WI38 (cell line): ENCODE measurements at regions not wholly inside any gene's neighbourhood (a gene's known extent, or its start where the extent isn't known, plus 50 kb on each side); places are given as distances from the start of the nearest gene placed in this dataset.

Experiments
- H3K4me3 ChIP-seq: 2 replicates; pipeline ENCODE4 v1.5.1; 2011; ENCODE audit warnings: low read depth, mild to moderate bottlenecking, control low read depth, low read length
- TF ChIP-seq, protein P1 (sequence below): IDR thresholded peaks from 2 replicates; pipeline ENCODE4 v1.5.1; 2012; ENCODE audit warnings: low read depth, mild to moderate bottlenecking, control low read depth, low read length

DNA sequence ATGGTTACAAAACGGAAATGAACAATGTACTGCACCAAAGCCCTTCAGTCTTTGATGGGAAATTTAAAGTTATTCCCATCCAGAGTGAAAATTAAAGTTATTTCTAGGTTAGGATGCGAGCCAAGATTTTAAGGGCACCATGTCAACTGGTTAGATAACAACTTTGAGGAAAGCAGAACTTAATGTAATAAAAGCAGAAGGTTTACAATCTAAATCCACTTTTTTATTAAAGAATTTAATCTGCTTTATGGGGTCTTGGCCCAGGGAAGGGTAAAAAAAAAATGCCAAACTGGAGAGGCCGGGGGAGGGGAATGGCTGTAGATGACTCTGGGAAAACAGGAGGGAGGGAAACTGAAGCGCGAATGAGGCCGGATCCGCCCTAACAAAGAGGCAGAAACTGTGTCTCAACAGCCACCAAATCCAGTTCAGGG lies 108.2 kb upstream of the ATF7IP start:
- TF ChIP-seq, protein P1, sequence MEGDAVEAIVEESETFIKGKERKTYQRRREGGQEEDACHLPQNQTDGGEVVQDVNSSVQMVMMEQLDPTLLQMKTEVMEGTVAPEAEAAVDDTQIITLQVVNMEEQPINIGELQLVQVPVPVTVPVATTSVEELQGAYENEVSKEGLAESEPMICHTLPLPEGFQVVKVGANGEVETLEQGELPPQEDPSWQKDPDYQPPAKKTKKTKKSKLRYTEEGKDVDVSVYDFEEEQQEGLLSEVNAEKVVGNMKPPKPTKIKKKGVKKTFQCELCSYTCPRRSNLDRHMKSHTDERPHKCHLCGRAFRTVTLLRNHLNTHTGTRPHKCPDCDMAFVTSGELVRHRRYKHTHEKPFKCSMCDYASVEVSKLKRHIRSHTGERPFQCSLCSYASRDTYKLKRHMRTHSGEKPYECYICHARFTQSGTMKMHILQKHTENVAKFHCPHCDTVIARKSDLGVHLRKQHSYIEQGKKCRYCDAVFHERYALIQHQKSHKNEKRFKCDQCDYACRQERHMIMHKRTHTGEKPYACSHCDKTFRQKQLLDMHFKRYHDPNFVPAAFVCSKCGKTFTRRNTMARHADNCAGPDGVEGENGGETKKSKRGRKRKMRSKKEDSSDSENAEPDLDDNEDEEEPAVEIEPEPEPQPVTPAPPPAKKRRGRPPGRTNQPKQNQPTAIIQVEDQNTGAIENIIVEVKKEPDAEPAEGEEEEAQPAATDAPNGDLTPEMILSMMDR, result no peak
- no peak overlapping the region for H3K4me3 ChIP-seq

DNA sequence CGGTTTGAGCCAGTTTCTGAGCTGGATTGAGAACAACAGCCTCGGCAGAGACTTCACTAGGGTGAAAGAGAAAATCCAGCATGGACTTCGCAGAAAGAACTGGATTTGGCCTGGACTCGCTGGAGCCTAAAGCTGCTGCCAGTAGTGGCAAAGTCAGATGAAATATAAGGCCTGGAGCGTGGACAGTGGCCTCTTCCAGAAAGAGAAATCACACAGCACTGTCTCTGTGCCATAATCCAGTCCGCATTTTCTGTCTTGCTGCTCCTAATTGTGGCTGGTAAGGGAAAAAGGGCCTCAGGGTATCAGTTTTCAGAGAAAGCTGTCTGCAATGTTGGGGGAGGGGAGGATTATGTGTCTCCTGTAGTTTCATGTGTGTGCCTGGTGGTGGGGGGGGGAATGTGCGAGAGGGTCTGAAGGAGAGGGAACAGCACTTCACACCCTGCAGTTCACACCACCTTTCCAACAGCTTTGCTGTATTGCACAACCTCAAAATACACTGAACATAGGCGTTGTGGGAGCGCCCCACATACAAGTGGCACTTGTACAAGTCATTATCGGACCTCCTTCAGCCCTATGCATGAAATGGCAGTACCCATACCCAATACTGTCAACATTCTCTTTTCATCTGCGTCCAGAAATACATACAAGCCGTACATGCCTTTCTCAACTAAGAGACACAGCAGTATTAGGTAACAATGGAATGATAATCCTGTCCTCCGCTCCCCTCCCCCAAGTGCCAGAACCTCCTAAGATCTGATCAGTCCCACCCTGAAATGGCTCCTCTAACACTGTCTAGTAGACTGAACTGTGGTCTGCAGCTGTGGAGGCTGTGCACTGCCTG lies 107.5 kb upstream of the ATF7IP start:
- H3K4me3 ChIP-seq, result no peak overlapping the region

DNA sequence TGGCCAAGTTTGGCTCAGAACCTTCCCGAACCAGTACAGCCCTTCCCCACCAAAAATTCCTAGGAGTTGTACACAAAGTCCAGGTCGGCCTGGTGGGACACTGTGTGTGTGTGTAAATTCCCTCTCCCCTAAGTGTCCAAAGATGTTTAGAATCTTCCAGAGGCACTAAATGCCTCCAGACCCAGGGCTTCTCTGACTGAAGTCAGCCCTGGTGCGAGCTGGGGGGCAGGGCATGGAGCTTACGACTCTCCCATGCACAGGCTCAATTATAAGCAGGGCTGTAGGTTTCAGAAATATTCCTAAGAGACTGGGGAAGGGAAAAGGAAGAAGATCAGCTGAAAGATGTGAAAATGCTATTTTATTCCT lies 106.9 kb upstream of the ATF7IP start:
- H3K4me3 ChIP-seq, result no peak overlapping the region
- TF ChIP-seq, protein P1, result no peak

More for the DNA sequence above, 107.5 kb upstream of the ATF7IP start:
- TF ChIP-seq, protein P1, result no peak

DNA sequence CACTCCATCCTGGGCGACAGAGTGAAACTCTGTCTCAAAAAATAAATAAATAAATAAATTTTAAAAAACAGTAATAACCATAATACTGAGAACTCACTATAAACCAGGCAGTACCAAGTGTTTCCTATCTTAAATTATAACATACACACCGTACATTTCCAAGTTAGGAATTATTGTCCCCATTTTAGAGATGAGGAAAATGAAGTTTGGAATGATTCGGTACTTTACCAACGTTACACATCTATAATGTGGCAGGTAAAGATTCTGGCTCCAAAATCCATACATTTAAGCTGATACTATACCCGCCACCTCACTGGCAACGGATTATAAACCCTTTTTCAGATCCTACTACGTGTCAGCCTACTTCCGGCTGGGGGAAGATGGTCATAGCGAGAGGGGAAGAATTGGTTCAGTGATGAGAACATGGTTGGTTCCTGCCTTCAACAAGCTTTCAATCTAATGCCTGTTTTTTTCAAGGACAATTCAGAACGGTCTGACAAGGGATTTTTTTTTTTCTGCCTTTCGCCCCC lies 105.9 kb upstream of the ATF7IP start:
- TF ChIP-seq, protein P1, result no peak
- no peak overlapping the region for H3K4me3 ChIP-seq

DNA sequence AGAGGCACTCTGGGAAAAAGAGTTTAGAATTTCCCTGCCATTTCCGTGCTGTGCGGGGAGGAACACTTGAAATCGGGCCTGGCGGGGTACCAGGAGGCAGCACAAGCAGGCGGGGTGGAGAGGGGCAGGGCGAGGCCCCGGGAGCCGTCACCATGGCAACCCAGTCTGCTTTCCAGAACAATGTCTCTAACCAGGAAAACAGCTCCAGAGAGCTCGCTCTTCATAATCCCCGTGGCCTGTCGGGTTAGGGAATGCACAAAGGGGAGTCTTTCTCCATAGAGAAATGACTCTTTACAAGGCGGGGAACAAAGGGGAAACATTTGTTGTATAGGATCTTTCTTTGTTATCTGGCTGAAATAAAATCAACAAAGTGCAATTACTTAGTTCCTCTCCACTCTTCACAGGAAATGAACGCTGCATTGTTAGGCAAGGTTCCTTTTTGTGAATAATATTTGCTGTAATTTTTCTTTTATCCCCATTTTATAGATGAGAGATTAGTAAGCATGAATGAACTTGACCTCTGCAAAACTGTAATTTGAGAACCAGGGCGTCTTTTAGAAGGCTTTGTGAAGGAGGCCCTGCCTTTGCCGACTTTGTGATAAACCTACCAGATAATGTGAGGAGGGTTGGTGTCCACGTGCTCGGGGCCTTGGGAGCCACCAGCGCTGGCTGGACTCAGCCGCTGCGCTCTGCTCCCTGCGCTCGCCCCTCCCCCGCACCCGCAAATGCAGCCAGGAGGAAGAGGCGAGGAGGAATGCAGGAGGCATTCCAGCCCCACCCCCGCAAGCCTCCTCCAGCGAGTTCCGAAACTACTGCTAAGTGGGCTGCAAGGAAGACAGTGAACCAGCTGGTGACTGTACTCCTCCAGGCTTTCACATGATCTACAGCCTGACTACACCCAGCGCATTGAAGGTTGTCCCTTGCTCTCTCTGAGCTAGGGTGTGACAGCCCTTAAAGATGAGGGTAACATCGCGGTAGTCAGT lies 105.2 kb upstream of the ATF7IP start:
- no peak overlapping the region for H3K4me3 ChIP-seq
- TF ChIP-seq, protein P1, result no peak

DNA sequence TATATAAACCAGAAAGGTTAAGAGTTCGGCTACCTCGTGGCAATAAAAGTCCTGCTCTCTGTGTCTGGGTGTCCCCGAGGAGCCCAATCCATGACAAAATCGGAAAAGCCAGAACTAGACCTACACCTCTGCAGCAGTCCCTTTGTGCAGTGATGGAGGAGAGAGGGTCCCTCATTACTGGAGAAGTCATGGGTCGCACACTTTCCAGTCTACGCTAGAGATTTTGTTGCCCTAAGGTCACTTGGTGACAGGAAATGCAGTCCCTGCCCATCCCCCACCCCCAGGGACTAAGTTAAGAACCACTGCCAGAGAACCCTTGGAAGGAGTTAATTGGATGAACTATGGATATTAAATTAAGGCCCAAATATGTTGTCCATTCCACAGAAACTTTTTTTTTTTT lies 104.4 kb upstream of the ATF7IP start:
- no peak overlapping the region for H3K4me3 ChIP-seq
- TF ChIP-seq, protein P1, result no peak
